MM.1S (cell line): ENCODE measurements at regions not wholly inside any gene's neighbourhood (a gene's known extent, or its start where the extent isn't known, plus 50 kb on each side); places are given as distances from the start of the nearest gene placed in this dataset.

ENCODE experiments used
- CTCF ChIP-seq: fragments of 300-600 bp; sonication (generic); IDR thresholded peaks from 2 replicates; pipeline ENCODE4 v1.5.1; 2016; ENCODE audit warnings: antibody characterized with exemption, low read length, mixed read lengths
- EZH2phosphoT487 ChIP-seq: fragments of 300-600 bp; sonication (generic); IDR thresholded peaks from 2 replicates; pipeline ENCODE4 v1.6.1; 2018; ENCODE audit warnings: antibody characterized with exemption, low read length

GRCh38 chr13:112208656-112209055 lies 141.7 kb downstream of the SOX1 start:
- TF ChIP-seq CTCF: no peak
- TF ChIP-seq EZH2phosphoT487: no peak
